ENCODE measurements at regions not wholly inside any gene's neighbourhood (a gene's known extent, or its start where the extent isn't known, plus 50 kb on each side); places are given as distances from the start of the nearest gene placed in this dataset.
A peak's percentile ranks its signal among the peaks of the same experiment; 100 is the strongest.

- Histone ChIP-seq H3K27ac (no peak overlapping the region), H3K9me3 (no peaks in the 10 kb centered on the region), H3K27me3 (no peaks in the 10 kb centered on the region), H3K4me3 (no peak overlapping the region), H3K4me1 (peaks cover 0 to 10% (median 0%) of the 10 kb centered on the region in 4 donors), H3K36me3 (no peaks in the 10 kb centered on the region)
- 69 to 71% methylated on average over 6 to 7 of the region's 7 CpGs for WGBS, 2 donors (ENCODE audit: low coverage in 1 of 2)
- TF ChIP-seq POLR2AphosphoS5 (IDR thresholded peaks at IDR 0.05) = no peak
- no peak for TF ChIP-seq POLR2A (IDR thresholded peaks at IDR 0.05)
- TF ChIP-seq CTCF (IDR thresholded peaks at IDR 0.05) = no peak
- no peak for TF ChIP-seq EP300 (IDR thresholded peaks at IDR 0.05; ENCODE audit: low read depth)
- intact Hi-C loops (cut with DNase I; ENCODE audit: low total_unique reads) (no loop called here), in situ Hi-C loops (cut with MboI; ENCODE audit: low pct_ligation_motif_present in 1 of 4, low pct_unique_long_range_greater_than_20kb in 1 of 4, low sequenced_read_pairs in 3 of 4) (no loop called here)
- peak; percentile 23 for DNase-seq
Observed at GRCh38 chr10:118207470-118208007, 134.6 kb downstream of the FAM204A start.

- Histone ChIP-seq H3K4me1 (peaks cover 0 to 5% (median 0%) of the 10 kb centered on the region in 4 donors), H3K4me3 (no peak overlapping the region), H3K27me3 (no peaks in the 10 kb centered on the region), H3K36me3 (no peaks in the 10 kb centered on the region), H3K9me3 (no peaks in the 10 kb centered on the region), H3K27ac (no peak overlapping the region)
- intact Hi-C loops (cut with DNase I; ENCODE audit: low total_unique reads) = no loop called here
- 80 to 89% methylated on average over 1 to 3 of the region's 3 CpGs for WGBS, 2 donors (ENCODE audit: low coverage in 1 of 2)
- TF ChIP-seq EP300 (IDR thresholded peaks at IDR 0.05; ENCODE audit: low read depth) = no peak
- no peak for TF ChIP-seq POLR2A (IDR thresholded peaks at IDR 0.05)
- no peak for TF ChIP-seq CTCF (IDR thresholded peaks at IDR 0.05)
- TF ChIP-seq POLR2AphosphoS5 (IDR thresholded peaks at IDR 0.05) = no peak
- no peak for DNase-seq
- in situ Hi-C loops (cut with MboI; ENCODE audit: low pct_ligation_motif_present in 1 of 4, low pct_unique_long_range_greater_than_20kb in 1 of 4, low sequenced_read_pairs in 3 of 4) = no loop called here
Observed at GRCh38 chr10:118204292-118204943, 137.7 kb downstream of the FAM204A start.

GRCh38 chr10:118203461-118203860 lies 138.7 kb downstream of the FAM204A start:
- in situ Hi-C loops (cut with MboI; ENCODE audit: low pct_ligation_motif_present in 1 of 4, low pct_unique_long_range_greater_than_20kb in 1 of 4, low sequenced_read_pairs in 3 of 4) = no loop called here
- Histone ChIP-seq H3K4me1 (peaks cover 0 to 5% (median 0%) of the 10 kb centered on the region in 4 donors), H3K9me3 (no peaks in the 10 kb centered on the region), H3K4me3 (no peak overlapping the region), H3K27me3 (no peaks in the 10 kb centered on the region), H3K36me3 (no peaks in the 10 kb centered on the region), H3K27ac (no peak overlapping the region)
- WGBS, 2 donors (ENCODE audit: low coverage in 1 of 2) = 67 to 82% methylated on average over 2 of the region's 2 CpGs
- no peak for DNase-seq
- intact Hi-C loops (cut with DNase I; ENCODE audit: low total_unique reads) = no loop called here
- TF ChIP-seq POLR2A (IDR thresholded peaks at IDR 0.05) = no peak

- Histone ChIP-seq H3K4me3 (no peak overlapping the region), H3K27ac (no peak overlapping the region), H3K36me3 (no peaks in the 10 kb centered on the region), H3K9me3 (no peaks in the 10 kb centered on the region), H3K4me1 (no peaks in the 10 kb centered on the region), H3K27me3 (no peaks in the 10 kb centered on the region)
- in situ Hi-C loops (cut with MboI; ENCODE audit: low pct_ligation_motif_present in 1 of 4, low pct_unique_long_range_greater_than_20kb in 1 of 4, low sequenced_read_pairs in 3 of 4) = no loop called here
- 63 to 83% methylated on average over 2 of the region's 2 CpGs for WGBS, 2 donors (ENCODE audit: low coverage in 1 of 2)
- intact Hi-C loops (cut with DNase I; ENCODE audit: low total_unique reads) = no loop called here
- DNase-seq = no peak
- no peak for TF ChIP-seq POLR2AphosphoS5 (IDR thresholded peaks at IDR 0.05)
- no peak for TF ChIP-seq POLR2A (IDR thresholded peaks at IDR 0.05)
- TF ChIP-seq EP300 (IDR thresholded peaks at IDR 0.05; ENCODE audit: low read depth) = no peak
- TF ChIP-seq CTCF (IDR thresholded peaks at IDR 0.05) = no peak
Observed at GRCh38 chr10:118195729-118196128, 146.4 kb downstream of the FAM204A start.

Data from transverse colon (tissue), 4 donors.